HCT116 (cell line): ENCODE measurements at regions not wholly inside any gene's neighbourhood (a gene's known extent, or its start where the extent isn't known, plus 50 kb on each side); places are given as distances from the start of the nearest gene placed in this dataset.

Source experiments
- CEBPB ChIP-seq: IDR thresholded peaks from 2 replicates; pipeline ENCODE4 v1.6.1; 2012; ENCODE audit warnings: low read depth
- EZH2 ChIP-seq: fragments of 200-600 bp; sonication (generic); IDR thresholded peaks from 2 replicates; pipeline ENCODE4 v1.6.1; 2017; ENCODE audit warnings: antibody characterized with exemption, mixed run types
- EZH2phosphoT487 ChIP-seq: fragments of 200-600 bp; IDR thresholded peaks from 2 replicates; pipeline ENCODE4 v1.6.1; 2018; ENCODE audit warnings: antibody characterized with exemption, borderline replicate concordance
- POLR2A ChIP-seq: IDR thresholded peaks from 2 replicates; pipeline ENCODE4 v1.7.0; 2011; ENCODE audit warnings: borderline replicate concordance; ENCODE audit not compliant: insufficient read depth, insufficient read length; ENCODE audit errors: extremely low read depth
- POLR2AphosphoS5 ChIP-seq: IDR thresholded peaks from 2 replicates; pipeline ENCODE4 v1.6.1; 2011; ENCODE audit warnings: mild to moderate bottlenecking, low read depth, low read length, moderate library complexity
- TCF7L2 ChIP-seq: IDR thresholded peaks from 2 replicates; pipeline ENCODE4 v1.7.0; 2011; ENCODE audit warnings: borderline replicate concordance, inconsistent platforms; ENCODE audit not compliant: insufficient read depth, insufficient read length; ENCODE audit errors: extremely low read depth
- TF ChIP-seq, protein P1 (sequence below), 3 experiments: fragments of 200-600 bp in 1 of 3; sonication (generic) in 1 of 3; IDR thresholded peaks in 2 of 3; conservative IDR thresholded peaks in 1 of 3; 2 replicates each; pipeline ENCODE4 v1.5.1; 2012 to 2017; ENCODE audit warnings: low read depth in 2 of 3, low read length in 2 of 3, antibody characterized with exemption in 1 of 3, borderline replicate concordance in 1 of 3, control low read depth in 1 of 3, mild to moderate bottlenecking in 1 of 3, mixed read lengths in 1 of 3, mixed run types in 1 of 3, moderate library complexity in 1 of 3; ENCODE audit not compliant: insufficient read depth in 1 of 3
- TF ChIP-seq, protein P2 (sequence below): IDR thresholded peaks from 2 replicates; pipeline ENCODE4 v1.6.1; 2012
- TF ChIP-seq, protein P3 (sequence below): IDR thresholded peaks from 2 replicates; pipeline ENCODE4 v1.6.1; 2012; ENCODE audit warnings: low read depth

DNA sequence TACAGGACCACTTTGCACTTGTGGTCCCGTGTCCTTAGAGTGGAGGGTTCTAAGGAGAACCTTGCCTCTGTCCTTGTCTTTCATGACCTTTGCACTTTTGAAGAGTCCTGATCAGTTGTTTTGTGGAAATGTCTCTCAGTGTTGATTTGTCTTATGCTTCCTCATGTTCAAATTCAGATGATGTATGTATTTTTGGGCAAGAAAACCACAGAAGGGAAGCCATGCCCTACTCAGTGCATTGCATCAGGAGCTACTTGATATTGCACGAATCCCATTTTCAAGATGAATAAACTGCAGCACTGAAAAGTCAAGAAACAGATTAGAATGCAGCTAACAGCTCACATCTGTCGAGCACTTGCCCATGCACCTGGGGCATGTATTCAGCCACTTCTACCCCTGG is 152.2 kb downstream of the INHBB start:
- TF ChIP-seq, protein P1, sequence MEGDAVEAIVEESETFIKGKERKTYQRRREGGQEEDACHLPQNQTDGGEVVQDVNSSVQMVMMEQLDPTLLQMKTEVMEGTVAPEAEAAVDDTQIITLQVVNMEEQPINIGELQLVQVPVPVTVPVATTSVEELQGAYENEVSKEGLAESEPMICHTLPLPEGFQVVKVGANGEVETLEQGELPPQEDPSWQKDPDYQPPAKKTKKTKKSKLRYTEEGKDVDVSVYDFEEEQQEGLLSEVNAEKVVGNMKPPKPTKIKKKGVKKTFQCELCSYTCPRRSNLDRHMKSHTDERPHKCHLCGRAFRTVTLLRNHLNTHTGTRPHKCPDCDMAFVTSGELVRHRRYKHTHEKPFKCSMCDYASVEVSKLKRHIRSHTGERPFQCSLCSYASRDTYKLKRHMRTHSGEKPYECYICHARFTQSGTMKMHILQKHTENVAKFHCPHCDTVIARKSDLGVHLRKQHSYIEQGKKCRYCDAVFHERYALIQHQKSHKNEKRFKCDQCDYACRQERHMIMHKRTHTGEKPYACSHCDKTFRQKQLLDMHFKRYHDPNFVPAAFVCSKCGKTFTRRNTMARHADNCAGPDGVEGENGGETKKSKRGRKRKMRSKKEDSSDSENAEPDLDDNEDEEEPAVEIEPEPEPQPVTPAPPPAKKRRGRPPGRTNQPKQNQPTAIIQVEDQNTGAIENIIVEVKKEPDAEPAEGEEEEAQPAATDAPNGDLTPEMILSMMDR (IDR thresholded peaks at IDR 0.05 in 2 of 3, conservative IDR thresholded peaks at IDR 0.05 in 1 of 3; ENCODE audit: borderline replicate concordance in 1 of 3, insufficient read depth in 1 of 3, low read depth in 2 of 3, low read length in 2 of 3) = no peak
- TF ChIP-seq POLR2A (no peak), POLR2AphosphoS5 (no peak), TCF7L2 (no peak), CEBPB (no peak), EZH2phosphoT487 (no peak), EZH2 (no peak)
- TF ChIP-seq, protein P2, sequence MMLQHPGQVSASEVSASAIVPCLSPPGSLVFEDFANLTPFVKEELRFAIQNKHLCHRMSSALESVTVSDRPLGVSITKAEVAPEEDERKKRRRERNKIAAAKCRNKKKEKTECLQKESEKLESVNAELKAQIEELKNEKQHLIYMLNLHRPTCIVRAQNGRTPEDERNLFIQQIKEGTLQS = no peak
- TF ChIP-seq, protein P3, sequence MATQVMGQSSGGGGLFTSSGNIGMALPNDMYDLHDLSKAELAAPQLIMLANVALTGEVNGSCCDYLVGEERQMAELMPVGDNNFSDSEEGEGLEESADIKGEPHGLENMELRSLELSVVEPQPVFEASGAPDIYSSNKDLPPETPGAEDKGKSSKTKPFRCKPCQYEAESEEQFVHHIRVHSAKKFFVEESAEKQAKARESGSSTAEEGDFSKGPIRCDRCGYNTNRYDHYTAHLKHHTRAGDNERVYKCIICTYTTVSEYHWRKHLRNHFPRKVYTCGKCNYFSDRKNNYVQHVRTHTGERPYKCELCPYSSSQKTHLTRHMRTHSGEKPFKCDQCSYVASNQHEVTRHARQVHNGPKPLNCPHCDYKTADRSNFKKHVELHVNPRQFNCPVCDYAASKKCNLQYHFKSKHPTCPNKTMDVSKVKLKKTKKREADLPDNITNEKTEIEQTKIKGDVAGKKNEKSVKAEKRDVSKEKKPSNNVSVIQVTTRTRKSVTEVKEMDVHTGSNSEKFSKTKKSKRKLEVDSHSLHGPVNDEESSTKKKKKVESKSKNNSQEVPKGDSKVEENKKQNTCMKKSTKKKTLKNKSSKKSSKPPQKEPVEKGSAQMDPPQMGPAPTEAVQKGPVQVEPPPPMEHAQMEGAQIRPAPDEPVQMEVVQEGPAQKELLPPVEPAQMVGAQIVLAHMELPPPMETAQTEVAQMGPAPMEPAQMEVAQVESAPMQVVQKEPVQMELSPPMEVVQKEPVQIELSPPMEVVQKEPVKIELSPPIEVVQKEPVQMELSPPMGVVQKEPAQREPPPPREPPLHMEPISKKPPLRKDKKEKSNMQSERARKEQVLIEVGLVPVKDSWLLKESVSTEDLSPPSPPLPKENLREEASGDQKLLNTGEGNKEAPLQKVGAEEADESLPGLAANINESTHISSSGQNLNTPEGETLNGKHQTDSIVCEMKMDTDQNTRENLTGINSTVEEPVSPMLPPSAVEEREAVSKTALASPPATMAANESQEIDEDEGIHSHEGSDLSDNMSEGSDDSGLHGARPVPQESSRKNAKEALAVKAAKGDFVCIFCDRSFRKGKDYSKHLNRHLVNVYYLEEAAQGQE = no peak
